Stomach (tissue), 8 donors: ENCODE measurements at regions not wholly inside any gene's neighbourhood (a gene's known extent, or its start where the extent isn't known, plus 50 kb on each side); places are given as distances from the start of the nearest gene placed in this dataset.

Experiments
- DNase-seq, 2 donors: peaks; one replicate each; pipeline versions ENCODE4 v3.0.0 to v3.0.0-alpha.2; 2013 to 2019
- H3K27ac ChIP-seq, 5 donors: fragments of 200-600 bp in 4 of 5; sonication (generic) in 4 of 5; one replicate each; pipeline ENCODE4 v1.5.1; 2013 to 2019; ENCODE audit warnings: mild to moderate bottlenecking in 1 of 5, moderate library complexity in 1 of 5
- H3K27me3 ChIP-seq, 3 donors: fragments of 200-600 bp; sonication (generic); one replicate each; pipeline ENCODE4 v1.5.1; 2017 to 2019; ENCODE audit warnings: mixed run types in 1 of 3
- H3K36me3 ChIP-seq, 4 donors: fragments of 200-600 bp; sonication (generic); 1 replicate in 3 of 4; 2 replicates in 1 of 4; pipeline ENCODE4 v1.5.1; 2016 to 2019
- H3K4me1 ChIP-seq, 4 donors: fragments of 200-600 bp; sonication (generic); one replicate each; pipeline ENCODE4 v1.5.1; 2016 to 2019
- H3K4me3 ChIP-seq, 4 donors: fragments of 200-600 bp; sonication (generic) in 3 of 4; one replicate each; pipeline ENCODE4 v1.5.1; 2016 to 2019; ENCODE audit warnings: mild to moderate bottlenecking in 1 of 4
- H3K9me3 ChIP-seq, 4 donors: fragments of 200-600 bp; sonication (generic); one replicate each; pipeline ENCODE4 v1.5.1; 2016 to 2019
- CTCF ChIP-seq, 7 experiments: fragments of 450-650 bp in 4 of 7; fragments of 200-600 bp in 3 of 7; sonication (generic) in 3 of 7; IDR thresholded peaks; one replicate each; pipeline ENCODE4 v1.5.1; 2016 to 2019; ENCODE audit warnings: antibody characterized with exemption in 7 of 7, control low read depth in 2 of 7, mild to moderate bottlenecking in 1 of 7
- EP300 ChIP-seq: sonication (generic); formaldehyde crosslinking; IDR thresholded peaks from one replicate; pipeline ENCODE4 v1.6.1; 2017; ENCODE audit warnings: antibody characterized with exemption
- POLR2A ChIP-seq, 4 donors: fragments of 450-650 bp; IDR thresholded peaks; one replicate each; pipeline ENCODE4 v1.6.1; 2016; ENCODE audit warnings: antibody characterized with exemption in 4 of 4, control low read depth in 2 of 4, mild to moderate bottlenecking in 1 of 4, moderate library complexity in 1 of 4
- POLR2AphosphoS5 ChIP-seq, 3 donors: sonication (generic); formaldehyde crosslinking; IDR thresholded peaks; one replicate each; pipeline ENCODE4 v1.6.1; 2016; ENCODE audit warnings: antibody characterized with exemption in 3 of 3
- WGBS, 5 donors: extraction: QIAGEN DNeasy Blood & Tissue Kit in 3 of 5; methylation state at CpG; one replicate each; pipeline versions ENCODE4 v1.1.5 to v1.1.7; 2013 to 2018; 5-methylcytosine and 5-hydroxymethylcytosine counted together
- intact Hi-C: fragments of 100-400 bp; cut with DNase I; formaldehyde crosslinking; loops from one replicate; pipeline ENCODE4 v1.15.1; 2023; ENCODE audit warnings: low total_unique reads
- donor health status: healthy with polysubstance abuse.
- donor health status: Bipolar disorder and iron deficiency.
- donor health status: healthy.

GRCh38 chr5:163760498-163760897 is 255.1 kb downstream of the MAT2B start:
- Histone ChIP-seq H3K27ac (no peak overlapping the region), H3K9me3 (no peaks in the 10 kb centered on the region), H3K36me3 (no peaks in the 10 kb centered on the region), H3K4me1 (no peaks in the 10 kb centered on the region), H3K27me3 (no peaks in the 10 kb centered on the region), H3K4me3 (no peak overlapping the region)
- intact Hi-C loops = no loop called here
- DNase-seq = peak in 1 of 2 donors; percentile 25
- TF ChIP-seq POLR2A (IDR thresholded peaks at IDR 0.05) (no peak), POLR2AphosphoS5 (IDR thresholded peaks at IDR 0.05) (no peak), EP300 (no peak), CTCF (IDR thresholded peaks at IDR 0.05) (no peak)
- WGBS, 5 donors = 17 to 24% (median 22%) methylated on average over 3 of the region's 3 CpGs

GRCh38 chr5:163766936-163767670 is 261.7 kb downstream of the MAT2B start:
- no peaks in the 10 kb centered on the region for H3K9me3 ChIP-seq
- H3K27ac ChIP-seq = no peak overlapping the region
- no peaks in the 10 kb centered on the region for H3K27me3 ChIP-seq
- TF ChIP-seq POLR2AphosphoS5 (IDR thresholded peaks at IDR 0.05) = no peak
- TF ChIP-seq CTCF (IDR thresholded peaks at IDR 0.05) = no peak
- no peak for TF ChIP-seq POLR2A (IDR thresholded peaks at IDR 0.05)
- TF ChIP-seq EP300 = no peak
- H3K36me3 ChIP-seq = no peaks in the 10 kb centered on the region
- peak in 1 of 2 donors; percentile 7 for DNase-seq
- 52 to 64% (median 57%) methylated on average over 8 of the region's 8 CpGs for WGBS, 5 donors
- H3K4me3 ChIP-seq = no peak overlapping the region
- intact Hi-C loops = no loop called here
- no peaks in the 10 kb centered on the region for H3K4me1 ChIP-seq

GRCh38 chr5:163770625-163771024 is 265.2 kb downstream of the MAT2B start:
- no peak overlapping the region for H3K4me3 ChIP-seq
- 33 to 49% (median 39%) methylated on average over 2 of the region's 2 CpGs for WGBS, 5 donors
- intact Hi-C loops = no loop called here

GRCh38 chr5:163772241-163772640 is 266.8 kb downstream of the MAT2B start:
- no peaks in the 10 kb centered on the region for H3K27me3 ChIP-seq
- H3K4me1 ChIP-seq = no peaks in the 10 kb centered on the region
- no peak for DNase-seq
- no peak for TF ChIP-seq POLR2A (IDR thresholded peaks at IDR 0.05)
- no peak for TF ChIP-seq EP300
- no peak for TF ChIP-seq CTCF (IDR thresholded peaks at IDR 0.05)
- no peak for TF ChIP-seq POLR2AphosphoS5 (IDR thresholded peaks at IDR 0.05)
- no peak overlapping the region for H3K27ac ChIP-seq
- 75 to 89% (median 81%) methylated on average over 1 of the region's 1 CpG for WGBS, 5 donors
- H3K9me3 ChIP-seq = no peaks in the 10 kb centered on the region
- H3K36me3 ChIP-seq = no peaks in the 10 kb centered on the region
- no peak overlapping the region for H3K4me3 ChIP-seq
- intact Hi-C loops = no loop called here

More at GRCh38 chr5:163770625-163771024, 265.2 kb downstream of the MAT2B start:
- Histone ChIP-seq H3K27ac (no peak overlapping the region), H3K36me3 (no peaks in the 10 kb centered on the region), H3K9me3 (no peaks in the 10 kb centered on the region), H3K27me3 (no peaks in the 10 kb centered on the region), H3K4me1 (no peaks in the 10 kb centered on the region)
- DNase-seq = no peak
- no peak for TF ChIP-seq EP300
- no peak for TF ChIP-seq POLR2A (IDR thresholded peaks at IDR 0.05)
- no peak for TF ChIP-seq POLR2AphosphoS5 (IDR thresholded peaks at IDR 0.05)
- TF ChIP-seq CTCF (IDR thresholded peaks at IDR 0.05) = no peak
